ENCODE measurements at regions not wholly inside any gene's neighbourhood (a gene's known extent, or its start where the extent isn't known, plus 50 kb on each side); places are given as distances from the start of the nearest gene placed in this dataset.
"Not testable (repeated sequence)": the region's sequence is repeated elsewhere in the genome, so short reads cannot be mapped to it uniquely, and the experiment has no call there.

GRCh38 chr12:34303091-34303870, 281.0 kb downstream of the ALG10 start:
- DNase-seq (ENCODE audit: low spot score): no peak

GRCh38 chr12:34304001-34304400, 281.7 kb downstream of the ALG10 start:
- DNase-seq (ENCODE audit: low spot score): no peak

GRCh38 chr12:34304546-34304945, 282.2 kb downstream of the ALG10 start:
- DNase-seq (ENCODE audit: low spot score): no peak

GRCh38 chr12:34305176-34305575, 282.9 kb downstream of the ALG10 start:
- DNase-seq (ENCODE audit: low spot score): no peak

- no peak for DNase-seq (ENCODE audit: low spot score)
Measured at GRCh38 chr12:34306133-34306830, 284.0 kb downstream of the ALG10 start.

- not testable (repeated sequence) for DNase-seq (ENCODE audit: low spot score)
Measured at GRCh38 chr12:34309806-34310804, 287.8 kb downstream of the ALG10 start.

- DNase-seq (ENCODE audit: low spot score): no peak
Measured at GRCh38 chr12:34311337-34311736, 289.0 kb downstream of the ALG10 start.

- DNase-seq (ENCODE audit: low spot score): no peak
Measured at GRCh38 chr12:34327671-34328070, 305.4 kb downstream of the ALG10 start.

GRCh38 chr12:34333337-34333736, 311.0 kb downstream of the ALG10 start:
- no peak for DNase-seq (ENCODE audit: low spot score)

- DNase-seq (ENCODE audit: low spot score): no peak
Measured at GRCh38 chr12:34334538-34334937, 312.2 kb downstream of the ALG10 start.

- DNase-seq (ENCODE audit: low spot score): no peak
Measured at GRCh38 chr12:34334953-34335743, 312.9 kb downstream of the ALG10 start.

- DNase-seq (ENCODE audit: low spot score): no peak
Measured at GRCh38 chr12:34335819-34336262, 313.5 kb downstream of the ALG10 start.

GRCh38 chr12:34336619-34337465, 314.5 kb downstream of the ALG10 start:
- no peak for DNase-seq (ENCODE audit: low spot score)

GRCh38 chr12:34338751-34339150, 316.5 kb downstream of the ALG10 start:
- DNase-seq (ENCODE audit: low spot score): no peak

GRCh38 chr12:34339922-34340321, 317.6 kb downstream of the ALG10 start:
- no peak for DNase-seq (ENCODE audit: low spot score)

GRCh38 chr12:34340534-34341361, 318.5 kb downstream of the ALG10 start:
- DNase-seq (ENCODE audit: low spot score): no peak

- no peak for DNase-seq (ENCODE audit: low spot score)
Measured at GRCh38 chr12:34341362-34341733, 319.1 kb downstream of the ALG10 start.

GRCh38 chr12:34342048-34342447, 319.8 kb downstream of the ALG10 start:
- no peak for DNase-seq (ENCODE audit: low spot score)

GRCh38 chr12:34343345-34343744, 321.0 kb downstream of the ALG10 start:
- no peak for DNase-seq (ENCODE audit: low spot score)

- DNase-seq (ENCODE audit: low spot score): no peak
Measured at GRCh38 chr12:34343766-34344165, 321.5 kb downstream of the ALG10 start.

All from kidney tubule cell (primary cell).